ENCODE measurements at regions not wholly inside any gene's neighbourhood (a gene's known extent, or its start where the extent isn't known, plus 50 kb on each side); places are given as distances from the start of the nearest gene placed in this dataset.

- TF ChIP-seq EZH2 (IDR thresholded peaks at IDR 0.05; ENCODE audit: insufficient read depth, poor library complexity, severe bottlenecking) (no peak), EZH2phosphoT487 (IDR thresholded peaks at IDR 0.05; ENCODE audit: insufficient read depth, low read depth) (no peak)
These were observed 312.6 kb upstream of the CXADR start for GRCh38 chr21:17200250-17200649.

Data from GM23248 (cell line).